Thyroid gland (tissue), 4 donors: ENCODE measurements at regions not wholly inside any gene's neighbourhood (a gene's known extent, or its start where the extent isn't known, plus 50 kb on each side); places are given as distances from the start of the nearest gene placed in this dataset.

Experiments
- POLR2A ChIP-seq, 2 donors: fragments of 450-650 bp; IDR thresholded peaks; one replicate each; pipeline ENCODE4 v1.6.1; 2017; ENCODE audit warnings: antibody characterized with exemption in 2 of 2, mild to moderate bottlenecking in 2 of 2, moderate library complexity in 1 of 2
- TF ChIP-seq, protein P1 (sequence below), 6 experiments: fragments of 200-600 bp in 3 of 6; fragments of 450-650 bp in 3 of 6; sonication (generic) in 3 of 6; IDR thresholded peaks; one replicate each; pipeline ENCODE4 v1.5.1; 2016 to 2019; ENCODE audit warnings: antibody characterized with exemption in 6 of 6, mild to moderate bottlenecking in 2 of 6, inconsistent platforms in 1 of 6, moderate library complexity in 1 of 6

- TF ChIP-seq, protein P1, sequence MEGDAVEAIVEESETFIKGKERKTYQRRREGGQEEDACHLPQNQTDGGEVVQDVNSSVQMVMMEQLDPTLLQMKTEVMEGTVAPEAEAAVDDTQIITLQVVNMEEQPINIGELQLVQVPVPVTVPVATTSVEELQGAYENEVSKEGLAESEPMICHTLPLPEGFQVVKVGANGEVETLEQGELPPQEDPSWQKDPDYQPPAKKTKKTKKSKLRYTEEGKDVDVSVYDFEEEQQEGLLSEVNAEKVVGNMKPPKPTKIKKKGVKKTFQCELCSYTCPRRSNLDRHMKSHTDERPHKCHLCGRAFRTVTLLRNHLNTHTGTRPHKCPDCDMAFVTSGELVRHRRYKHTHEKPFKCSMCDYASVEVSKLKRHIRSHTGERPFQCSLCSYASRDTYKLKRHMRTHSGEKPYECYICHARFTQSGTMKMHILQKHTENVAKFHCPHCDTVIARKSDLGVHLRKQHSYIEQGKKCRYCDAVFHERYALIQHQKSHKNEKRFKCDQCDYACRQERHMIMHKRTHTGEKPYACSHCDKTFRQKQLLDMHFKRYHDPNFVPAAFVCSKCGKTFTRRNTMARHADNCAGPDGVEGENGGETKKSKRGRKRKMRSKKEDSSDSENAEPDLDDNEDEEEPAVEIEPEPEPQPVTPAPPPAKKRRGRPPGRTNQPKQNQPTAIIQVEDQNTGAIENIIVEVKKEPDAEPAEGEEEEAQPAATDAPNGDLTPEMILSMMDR (IDR thresholded peaks at IDR 0.05): no peak
- no peak for TF ChIP-seq POLR2A (IDR thresholded peaks at IDR 0.05)
Measured at GRCh38 chr15:31202953-31203352, 101.4 kb upstream of the TRPM1 start.
